ENCODE measurements at regions not wholly inside any gene's neighbourhood (a gene's known extent, or its start where the extent isn't known, plus 50 kb on each side); places are given as distances from the start of the nearest gene placed in this dataset.
"Not testable (repeated sequence)": the region's sequence is repeated elsewhere in the genome, so short reads cannot be mapped to it uniquely, and the experiment has no call there.

DNA sequence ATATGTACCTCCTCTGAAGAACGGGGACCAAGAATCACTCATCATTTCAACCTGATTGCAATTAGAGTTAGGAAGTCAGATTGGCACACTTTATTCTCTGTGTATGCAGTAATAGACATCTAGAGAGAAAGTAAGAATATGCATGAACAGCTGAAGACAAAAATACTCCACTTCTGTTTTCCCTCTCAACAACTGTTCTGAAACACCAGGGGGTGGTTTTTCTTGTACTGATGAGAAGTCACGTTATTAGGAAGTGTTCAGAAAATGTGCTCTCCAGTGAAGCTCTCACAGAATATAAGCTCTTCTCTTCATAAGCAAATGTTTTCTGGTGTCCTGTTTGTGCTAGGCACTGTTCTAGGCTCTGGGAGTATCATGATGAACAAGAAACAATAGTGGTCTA, 531.7 kb upstream of the C9orf72 start:
- no peak for DNase-seq (ENCODE audit: low spot score)

DNA sequence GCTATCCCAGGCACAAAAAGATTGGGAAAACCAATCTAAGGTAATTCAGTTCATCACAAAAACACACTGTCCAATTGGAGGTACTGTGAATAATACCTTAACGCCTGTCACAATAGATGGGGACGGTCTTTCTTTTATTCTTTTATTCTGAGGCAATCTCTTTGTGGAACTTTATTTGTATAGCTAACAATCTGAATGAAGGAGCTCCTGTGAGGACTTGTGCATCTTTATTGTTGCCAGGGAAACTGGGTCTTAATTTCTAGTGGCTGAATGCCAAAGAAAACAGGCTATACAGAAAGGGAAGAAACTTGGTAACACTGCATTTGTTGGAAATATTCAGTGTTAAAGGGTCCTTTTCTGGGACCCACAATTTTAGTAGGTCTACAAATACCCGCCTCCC, 546.9 kb upstream of the C9orf72 start:
- no peak for DNase-seq (ENCODE audit: low spot score)

DNA sequence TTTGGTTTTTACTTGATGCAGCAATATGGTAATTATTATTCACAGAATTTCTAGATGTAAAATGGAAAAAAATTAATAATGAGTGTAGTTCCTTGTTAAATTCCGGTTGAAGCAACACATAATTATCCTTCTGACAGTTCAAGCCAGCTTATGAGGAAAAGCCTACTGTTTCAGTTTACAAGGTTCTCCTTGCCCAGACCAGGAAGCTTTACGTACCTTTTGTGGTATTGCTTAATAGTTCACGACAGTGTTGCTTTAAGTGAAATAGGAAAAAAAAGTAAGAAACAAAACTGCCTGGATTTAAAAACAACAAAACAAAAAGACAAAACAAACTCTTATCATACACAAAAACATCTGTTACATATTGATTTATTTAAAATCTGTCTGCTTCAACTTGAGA, 547.3 kb upstream of the C9orf72 start:
- DNase-seq (ENCODE audit: low spot score): no peak

DNA sequence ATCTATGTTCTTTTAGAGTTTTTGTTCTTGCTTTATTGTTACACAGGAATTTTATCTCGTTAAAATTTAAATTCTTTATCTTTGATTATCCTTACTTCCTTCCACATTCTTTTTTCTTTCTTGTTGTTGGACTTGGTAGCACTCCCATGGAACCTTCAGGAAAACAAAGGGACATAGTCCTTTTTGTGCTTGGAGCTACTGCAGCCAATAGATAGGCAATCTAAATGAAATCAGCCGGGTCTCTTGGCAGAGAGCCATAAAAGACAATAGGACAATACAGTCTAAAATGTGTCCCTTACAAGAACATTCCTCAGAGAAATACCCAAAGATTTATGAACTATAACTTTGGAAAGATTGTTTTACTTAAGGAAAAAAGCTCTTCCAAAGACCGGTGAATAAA, 548.1 kb upstream of the C9orf72 start:
- DNase-seq (ENCODE audit: low spot score): no peak

DNA sequence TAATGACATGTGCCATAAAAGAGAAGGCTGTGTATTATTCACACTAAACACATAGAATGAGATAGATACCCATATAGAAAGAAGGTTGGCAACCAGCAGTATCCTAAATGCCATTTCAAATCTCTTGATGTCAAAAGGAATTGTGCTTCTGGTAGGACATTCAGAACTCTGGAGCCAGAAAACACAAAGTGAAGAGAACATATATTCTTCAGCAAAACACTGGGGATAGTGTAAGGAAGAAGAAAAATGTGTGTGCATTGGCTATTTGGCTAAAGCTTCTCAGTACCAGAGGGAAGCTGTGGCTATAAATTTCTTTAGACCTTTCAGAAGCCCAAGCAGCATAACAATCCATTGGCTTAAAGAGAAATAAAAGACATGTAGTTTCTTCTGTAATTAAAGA, 551.6 kb upstream of the C9orf72 start:
- DNase-seq (ENCODE audit: low spot score): no peak

DNA sequence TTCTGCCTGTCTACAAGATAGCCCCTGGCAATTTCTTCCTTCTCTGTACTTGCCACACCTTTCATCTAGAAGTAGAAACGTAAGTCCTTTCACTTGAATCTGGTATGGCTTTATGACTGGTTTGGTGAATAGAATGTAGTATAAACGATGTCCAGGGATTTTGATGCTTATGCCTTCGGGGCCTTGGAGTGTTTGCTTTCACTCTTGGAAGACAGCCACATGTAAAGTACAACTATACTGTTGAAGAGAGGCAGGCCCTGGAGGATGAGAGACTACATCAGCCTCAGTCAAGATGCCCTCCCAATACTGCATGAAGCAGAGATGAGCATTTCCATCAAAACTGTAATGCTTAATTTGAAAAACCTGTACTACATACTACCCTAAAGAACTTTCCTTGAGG, 553.8 kb upstream of the C9orf72 start:
- no peak for DNase-seq (ENCODE audit: low spot score)

DNA sequence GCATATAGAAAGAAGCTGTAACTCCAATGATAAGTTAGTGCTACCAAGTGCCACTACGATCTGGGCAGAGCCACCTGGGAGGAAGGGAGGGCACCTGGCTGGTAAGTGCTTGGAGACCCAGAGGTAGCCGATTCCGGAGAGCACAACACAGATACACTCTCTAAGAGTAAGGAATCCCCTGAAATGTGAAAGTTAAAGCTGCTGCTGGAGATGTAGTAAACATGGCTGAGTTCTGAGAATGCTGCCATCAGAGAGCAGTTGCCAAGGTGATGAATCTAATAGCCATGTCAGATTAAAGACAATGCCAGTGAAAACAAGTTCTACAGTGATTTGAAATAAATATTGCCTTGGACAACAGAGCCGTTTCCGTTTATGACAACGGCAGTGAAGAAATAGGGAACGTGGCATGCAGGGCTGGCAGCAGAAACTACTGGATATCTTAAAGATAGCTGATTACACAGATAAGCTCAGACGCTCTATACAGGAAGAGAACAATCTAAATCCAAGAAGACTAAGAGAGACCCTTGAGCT, 561.2 kb upstream of the C9orf72 start:
- no peak for DNase-seq (ENCODE audit: low spot score)

DNA sequence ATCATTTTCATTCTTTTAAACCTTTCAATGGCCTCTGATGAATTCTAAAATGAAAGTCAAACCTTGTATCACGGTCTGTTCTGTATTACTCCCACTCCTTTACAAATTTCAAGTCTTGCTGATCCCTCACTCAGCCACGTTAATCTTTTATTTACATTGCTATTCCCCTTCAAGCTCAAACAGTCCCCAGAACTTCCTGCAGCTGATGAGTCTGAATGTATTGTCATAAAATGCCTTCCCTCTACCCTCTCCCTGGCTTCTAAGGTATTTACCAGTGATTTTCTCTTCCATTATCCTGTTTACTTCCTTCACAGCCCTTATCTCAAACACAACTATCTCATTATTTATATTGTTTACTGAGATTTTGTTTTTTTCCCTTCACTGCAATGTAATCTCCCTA, 562.3 kb upstream of the C9orf72 start:
- DNase-seq (ENCODE audit: low spot score): no peak

DNA sequence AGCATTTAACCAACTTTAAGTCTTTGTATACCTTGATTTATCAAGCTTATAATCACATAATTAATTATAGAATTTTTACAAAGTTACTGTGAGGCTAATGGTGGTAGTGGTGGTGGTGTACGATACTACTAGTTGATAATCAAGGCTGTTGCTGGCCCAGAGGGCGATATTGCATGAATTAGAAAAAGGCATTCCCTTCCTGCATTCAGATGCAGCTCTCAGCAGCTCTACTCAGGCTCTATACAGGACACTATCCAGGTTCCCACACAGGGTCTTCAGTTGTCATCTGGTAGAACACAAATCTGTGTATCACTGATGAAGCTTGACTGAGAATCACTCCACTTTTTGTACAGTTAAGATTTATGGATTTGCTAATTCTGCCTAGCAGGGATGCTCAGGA, 562.8 kb upstream of the C9orf72 start:
- DNase-seq (ENCODE audit: low spot score): no peak

DNA sequence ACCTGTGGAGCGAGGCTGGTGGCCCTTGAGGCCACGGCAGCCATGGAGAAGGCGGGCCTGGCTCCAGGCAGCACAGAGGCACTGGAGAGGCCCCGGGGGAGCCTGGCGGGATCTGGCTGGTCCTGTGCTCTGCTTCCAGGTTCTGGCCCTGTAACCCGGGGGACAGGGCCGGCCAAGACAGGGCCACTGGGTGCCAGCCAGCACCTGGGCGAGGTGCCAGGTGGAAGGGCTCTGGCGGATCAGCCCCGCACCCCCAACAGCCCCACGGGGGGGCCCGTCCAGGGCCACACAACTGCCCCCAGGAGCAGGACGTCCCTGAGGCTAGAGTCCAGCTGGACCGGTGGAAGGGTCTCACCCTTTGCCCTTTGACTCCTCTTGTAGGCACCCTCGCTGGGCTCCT, 574.1 kb upstream of the C9orf72 start:
- DNase-seq (ENCODE audit: low spot score): not testable (repeated sequence)

DNA sequence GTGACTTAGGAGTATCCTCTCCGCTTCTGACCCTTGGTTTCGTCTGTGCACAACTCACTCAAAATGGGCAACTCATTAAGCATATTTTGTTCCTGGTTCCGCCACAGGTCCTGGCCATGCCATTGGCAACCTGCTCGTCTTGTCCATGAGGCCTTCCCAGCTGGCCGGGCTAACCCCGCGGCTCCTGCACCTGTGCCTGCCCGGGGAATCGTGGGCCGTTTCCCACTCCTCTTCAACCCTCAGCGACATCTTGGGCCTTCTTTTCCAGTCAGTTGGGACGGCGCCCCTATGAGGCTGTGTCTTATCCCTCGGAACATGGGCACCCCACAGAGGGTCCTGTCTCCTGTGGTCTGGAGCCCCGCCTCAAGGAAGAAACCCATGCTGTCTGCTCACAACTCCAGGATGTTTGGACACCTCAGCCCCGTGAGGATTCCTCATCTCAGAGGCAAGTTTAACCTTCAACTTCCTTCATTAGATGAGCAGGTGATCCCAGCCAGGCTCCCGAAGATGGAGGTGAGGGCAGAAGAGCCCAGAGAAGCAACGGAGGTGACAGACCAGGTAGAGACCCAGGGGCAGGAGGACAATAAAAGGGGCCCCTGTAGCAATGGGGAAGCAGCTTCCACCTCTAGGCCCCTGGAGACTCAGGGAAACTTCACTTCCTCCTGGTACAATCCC, 574.8 kb upstream of the C9orf72 start:
- DNase-seq (ENCODE audit: low spot score): not testable (repeated sequence)

DNA sequence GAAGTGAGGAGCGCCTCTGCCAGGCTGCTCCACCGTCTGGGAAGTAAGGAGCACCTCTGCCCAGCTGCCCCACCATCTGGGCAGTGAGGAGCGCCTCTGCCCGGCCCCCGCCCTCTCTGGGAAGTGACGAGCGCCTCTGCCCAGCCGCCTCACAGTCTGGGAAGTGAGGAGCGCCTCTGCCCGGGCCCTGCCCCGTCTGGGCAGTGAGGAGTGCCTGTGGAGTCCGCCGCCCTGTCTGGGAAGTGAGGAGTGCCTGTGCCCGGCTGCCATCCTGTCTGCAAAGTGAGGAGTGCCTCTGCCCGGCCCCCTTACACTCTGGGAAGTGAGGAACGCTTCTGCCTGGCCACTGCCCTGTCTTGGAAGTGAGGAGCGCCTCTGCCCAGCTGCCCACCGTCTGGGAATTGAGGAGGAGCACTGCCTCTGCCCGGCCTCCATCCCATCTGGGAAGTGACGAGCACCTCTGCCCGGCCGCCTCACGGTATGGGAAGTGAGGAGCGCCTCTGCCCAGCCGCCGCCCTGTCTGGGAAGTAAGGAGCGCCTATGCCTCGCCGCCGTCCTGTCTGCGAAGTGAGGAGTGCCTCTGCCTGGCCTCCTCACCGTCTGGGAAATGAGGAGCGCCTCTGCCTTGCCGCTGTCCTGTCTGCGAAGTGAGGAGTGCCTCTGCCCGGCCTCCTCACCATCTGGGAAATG, 576.2 kb upstream of the C9orf72 start:
- not testable (repeated sequence) for DNase-seq (ENCODE audit: low spot score)

DNA sequence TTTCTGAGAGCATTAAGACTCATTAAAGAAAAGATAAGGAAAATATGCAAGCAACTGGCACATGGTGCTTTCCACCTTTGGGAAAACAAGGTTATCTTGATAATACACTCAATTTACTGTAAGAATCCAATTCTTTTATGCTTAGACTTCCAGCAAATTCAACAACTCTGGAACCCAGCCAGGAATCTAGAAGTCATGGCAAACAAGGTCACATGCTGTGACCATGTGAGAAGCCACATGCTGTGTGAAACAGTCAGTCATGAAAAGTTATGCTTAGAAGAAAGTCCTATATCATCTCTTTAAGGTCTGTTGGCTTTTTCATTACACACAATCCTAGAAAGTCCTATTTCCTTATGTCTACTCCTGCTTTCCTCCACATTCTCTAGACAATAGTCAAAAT, 581.8 kb upstream of the C9orf72 start:
- DNase-seq (ENCODE audit: low spot score): no peak

DNA sequence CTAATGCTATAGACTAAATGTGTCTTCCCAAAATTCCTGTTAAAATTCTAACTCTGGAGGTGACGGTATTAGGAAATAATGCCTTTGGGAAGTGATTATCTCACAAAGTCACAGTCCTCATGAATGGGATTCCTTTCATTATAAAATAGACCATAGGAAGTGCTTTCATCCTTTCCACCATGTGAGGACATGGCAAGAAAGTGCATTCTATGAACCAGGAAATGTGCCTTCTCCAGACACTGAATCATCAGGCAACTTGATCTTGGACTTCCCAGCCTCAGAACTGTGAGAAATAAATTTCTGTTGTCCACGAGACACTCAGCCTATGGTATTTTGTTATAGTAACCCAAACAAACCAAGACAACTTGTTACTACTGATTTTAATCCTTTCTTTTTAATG, 582.4 kb upstream of the C9orf72 start:
- DNase-seq (ENCODE audit: low spot score): no peak

DNA sequence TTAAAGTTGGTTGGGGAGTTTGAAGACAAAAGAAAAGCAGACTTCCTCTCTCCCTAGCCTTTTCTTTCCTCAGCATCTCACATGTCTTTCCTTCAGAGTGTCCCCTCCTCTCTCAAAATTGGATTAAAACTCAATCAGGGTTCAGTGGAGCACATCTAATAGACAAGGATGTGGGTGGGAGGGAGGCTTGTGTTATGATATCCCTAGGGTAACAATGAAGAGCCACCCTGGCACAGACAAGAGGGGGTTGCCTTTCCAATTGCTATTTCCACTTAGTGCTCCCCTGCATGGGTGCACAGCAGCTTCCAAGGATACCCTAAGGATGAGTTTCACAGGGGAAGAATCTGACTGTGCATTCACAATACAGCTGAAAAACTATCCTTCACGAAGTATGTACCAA, 585.2 kb upstream of the C9orf72 start:
- DNase-seq (ENCODE audit: low spot score): no peak

DNA sequence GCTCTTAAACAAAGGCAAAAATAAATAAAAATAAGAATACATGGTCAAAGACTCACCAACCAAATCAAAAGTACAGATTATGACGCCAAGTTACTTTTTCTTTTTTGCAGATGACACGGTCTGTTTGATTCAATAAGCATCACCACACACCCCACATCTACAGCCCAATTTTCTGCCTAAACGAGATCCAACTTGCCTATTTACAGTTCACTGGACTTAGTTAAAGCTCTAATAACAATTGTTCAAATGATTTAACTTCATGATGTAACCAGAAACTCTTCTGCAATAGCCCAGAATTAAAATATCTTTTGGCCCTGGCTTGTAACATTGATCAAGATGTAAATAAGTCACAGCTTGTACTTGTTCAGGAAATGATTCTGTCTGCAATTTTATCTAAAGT, 590.3 kb upstream of the C9orf72 start:
- no peak for DNase-seq (ENCODE audit: low spot score)

DNA sequence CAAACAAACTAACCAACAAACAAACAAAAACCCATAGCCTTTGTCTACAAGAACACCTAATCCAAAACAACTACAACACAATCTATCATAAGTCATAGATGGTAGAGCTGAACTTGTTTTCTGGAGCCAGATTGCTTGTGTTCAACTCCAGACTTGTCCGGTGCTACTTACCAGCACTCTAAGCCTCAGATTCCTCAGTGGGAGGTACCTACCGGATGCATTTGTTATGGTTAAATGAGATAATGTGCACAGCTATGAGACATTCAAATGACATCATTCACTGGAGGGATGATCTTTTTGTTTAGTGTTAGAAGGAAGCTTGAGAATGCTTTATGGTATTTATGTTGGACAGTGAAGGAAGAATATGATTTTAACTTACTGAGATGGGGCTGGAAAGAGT, 592.9 kb upstream of the C9orf72 start:
- DNase-seq (ENCODE audit: low spot score): no peak

DNA sequence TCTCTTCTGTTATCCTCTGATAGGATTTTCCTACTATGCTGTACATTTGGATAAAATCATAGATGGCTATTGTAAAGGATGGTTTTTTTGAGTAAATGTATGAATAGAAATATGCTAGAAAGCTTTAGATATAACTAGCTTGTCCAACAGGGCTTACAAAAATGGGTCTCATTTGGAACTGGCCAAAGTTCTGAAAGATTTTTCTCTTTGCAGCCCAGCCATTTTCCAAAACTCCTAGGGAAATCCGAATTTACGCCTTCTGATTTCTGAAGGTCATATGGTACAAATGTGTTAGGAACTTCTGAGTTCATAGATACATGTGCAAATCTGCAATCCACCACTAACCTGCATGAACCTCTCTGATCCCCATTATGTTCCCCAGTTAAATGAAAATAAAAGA, 603.9 kb upstream of the C9orf72 start:
- DNase-seq (ENCODE audit: low spot score): no peak

DNA sequence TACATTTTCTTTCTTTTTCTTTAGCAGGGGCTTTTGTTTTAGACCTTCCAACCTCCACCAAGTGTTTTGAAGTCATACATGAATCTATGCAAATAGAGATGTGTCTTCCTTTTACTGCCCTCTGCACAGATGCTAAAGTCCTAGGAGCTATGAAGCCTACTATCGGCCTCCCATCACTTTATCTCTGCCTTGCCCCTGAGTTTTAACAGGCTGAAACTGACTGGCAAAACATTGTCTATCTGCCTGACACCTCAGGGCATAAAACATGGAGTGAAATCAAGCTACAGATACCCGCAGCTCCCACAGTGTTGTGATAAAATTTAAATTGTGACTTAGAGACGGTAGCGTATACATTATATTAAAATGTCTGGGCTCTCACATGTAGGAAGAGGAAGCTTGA, 604.6 kb upstream of the C9orf72 start:
- no peak for DNase-seq (ENCODE audit: low spot score)

DNA sequence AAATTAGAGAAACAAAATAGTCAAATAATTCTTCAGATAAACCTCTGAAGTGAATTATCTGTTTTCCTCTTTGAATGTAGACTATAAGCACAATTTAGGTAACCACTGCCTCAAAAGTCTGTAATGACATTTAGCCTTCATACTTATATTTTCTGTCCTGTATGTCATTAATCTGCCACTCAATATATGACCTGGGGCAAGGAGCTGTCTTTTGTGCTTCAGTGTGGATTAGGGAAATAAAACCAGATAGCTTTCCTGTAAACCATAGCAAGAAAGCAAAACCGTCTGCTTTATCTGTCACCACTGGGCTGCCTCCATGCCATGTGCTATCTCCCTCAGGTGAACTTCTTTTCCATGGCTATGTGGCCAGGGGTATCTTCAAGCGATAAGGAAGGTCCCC, 606.6 kb upstream of the C9orf72 start:
- no peak for DNase-seq (ENCODE audit: low spot score)

DNA sequence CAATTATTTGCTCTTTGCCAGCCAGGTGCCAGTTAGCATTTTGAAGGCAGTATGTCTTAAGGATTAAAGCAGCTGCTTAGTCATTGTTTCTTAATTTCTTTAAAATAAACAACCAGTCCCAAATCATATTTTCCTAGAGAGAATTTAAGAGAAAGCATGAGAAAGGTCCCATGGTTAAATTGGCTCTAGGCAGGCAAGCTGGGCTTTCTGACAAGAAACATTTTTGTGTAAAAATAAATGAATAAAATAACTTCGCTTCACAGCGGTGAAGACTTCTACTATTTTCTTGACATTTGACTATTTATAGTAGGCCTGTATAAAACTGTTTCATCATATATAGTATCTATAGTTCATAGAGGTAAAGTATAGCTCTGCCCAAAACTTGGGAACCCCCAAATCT, 617.7 kb upstream of the C9orf72 start:
- no peak for DNase-seq (ENCODE audit: low spot score)

DNA sequence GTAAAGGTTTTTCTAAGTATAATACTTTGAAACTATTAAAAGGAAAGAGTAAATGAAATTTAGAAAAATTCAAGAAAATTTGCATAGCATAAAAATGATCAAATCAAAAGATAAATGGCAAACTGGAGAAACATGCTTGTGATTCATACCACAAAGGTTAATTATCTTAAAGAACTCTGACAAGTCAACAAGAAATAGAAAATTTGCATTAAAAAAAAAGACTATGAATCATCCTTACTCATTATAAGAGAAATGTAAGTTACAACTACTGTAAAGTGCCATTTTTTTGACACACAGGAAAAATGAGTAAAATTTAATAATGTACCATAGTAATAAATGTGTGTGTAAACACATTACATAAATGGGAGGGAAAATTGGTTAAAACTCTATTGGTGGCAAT, 624.4 kb upstream of the C9orf72 start:
- no peak for DNase-seq (ENCODE audit: low spot score)

DNA sequence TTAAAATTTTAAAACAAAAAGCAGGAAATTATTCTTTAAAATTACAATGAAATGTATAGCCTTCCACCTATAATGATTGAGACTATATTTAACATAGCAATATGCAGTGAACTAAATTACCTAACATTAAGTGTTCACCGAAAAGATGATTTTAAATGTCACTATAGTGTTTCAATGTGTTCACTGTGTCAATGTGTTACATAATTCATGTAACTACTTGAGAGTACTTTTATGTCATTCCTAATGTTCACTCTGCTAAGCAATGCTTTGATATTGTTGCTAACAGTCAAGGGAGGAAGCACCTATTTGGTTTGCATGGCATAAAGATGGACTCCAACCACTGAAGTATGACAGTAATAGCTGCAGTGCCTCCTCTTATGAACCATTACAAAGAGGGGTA, 629.8 kb upstream of the C9orf72 start:
- no peak for DNase-seq (ENCODE audit: low spot score)

DNA sequence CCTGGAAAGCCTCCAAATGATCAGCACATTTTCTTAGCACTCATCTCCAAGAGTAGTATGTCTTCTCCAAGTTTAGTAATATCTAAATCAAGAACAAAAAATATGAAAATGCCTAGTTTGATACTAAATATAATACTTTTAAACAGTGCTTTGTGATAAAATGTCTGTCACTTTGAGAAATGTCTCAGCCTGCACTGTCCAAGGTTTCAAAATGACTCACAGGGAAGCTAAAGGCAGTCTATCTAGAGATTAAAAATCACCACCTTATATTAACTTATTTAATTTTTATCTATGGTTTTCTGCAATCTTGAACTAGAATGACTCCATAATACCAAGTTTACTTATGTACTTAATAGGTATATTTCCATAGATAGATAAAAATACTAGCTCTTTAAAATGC, 633.0 kb upstream of the C9orf72 start:
- DNase-seq (ENCODE audit: low spot score): no peak
